ENCODE measurements at regions not wholly inside any gene's neighbourhood (a gene's known extent, or its start where the extent isn't known, plus 50 kb on each side); places are given as distances from the start of the nearest gene placed in this dataset.

- Histone ChIP-seq H3K27me3 (ENCODE audit: control insufficient read depth, insufficient read depth, low read length) (no peaks in the 10 kb centered on the region), H3K4me3 (ENCODE audit: low read depth in 2 of 2, low read length in 2 of 2) (no peak overlapping the region), H3K27ac (ENCODE audit: low read length) (no peak overlapping the region), H3K36me3 (ENCODE audit: control insufficient read depth, insufficient read depth, low read length) (no peaks in the 10 kb centered on the region), H3K9me3 (ENCODE audit: control insufficient read depth, insufficient read depth, low read depth, low read length) (no peaks in the 10 kb centered on the region), H3K4me1 (ENCODE audit: control insufficient read depth, insufficient read depth, low read length) (no peaks in the 10 kb centered on the region)
- no peak for ATAC-seq
- ChIA-PET CTCF (no interaction called here), POLR2A (no interaction called here)
- no peak for DNase-seq (ENCODE audit: low read depth, low spot score)
- in situ Hi-C loops (cut with HindIII; ENCODE audit: low pct_unique_long_range_greater_than_20kb, low sequenced_read_pairs), result no loop called here
- peak; percentile 7; the same call in 1 of the 2 replicates for TF ChIP-seq CTCF (IDR thresholded peaks at IDR 0.05)
- TF ChIP-seq SIN3A (IDR thresholded peaks at IDR 0.05; ENCODE audit: borderline replicate concordance, insufficient read depth, low read depth, low read length), result no peak
- intact Hi-C loops (cut with micrococcal nuclease; ENCODE audit: unreplicated experiment), result no loop called here
- no TSS peak for BruUV-seq (replicated peaks)
These were observed 84.6 kb upstream of the ANXA1 start for GRCh38 chr9:73067074-73067473.

- Histone ChIP-seq H3K9me3 (ENCODE audit: control insufficient read depth, insufficient read depth, low read depth, low read length) (no peaks in the 10 kb centered on the region), H3K4me3 (ENCODE audit: low read depth in 2 of 2, low read length in 2 of 2) (no peak overlapping the region), H3K36me3 (ENCODE audit: control insufficient read depth, insufficient read depth, low read length) (no peaks in the 10 kb centered on the region), H3K4me1 (ENCODE audit: control insufficient read depth, insufficient read depth, low read length) (no peaks in the 10 kb centered on the region), H3K27me3 (ENCODE audit: control insufficient read depth, insufficient read depth, low read length) (no peaks in the 10 kb centered on the region), H3K27ac (ENCODE audit: low read length) (no peak overlapping the region)
- POLR2A ChIA-PET, result no interaction called here
- ATAC-seq (no peak), DNase-seq (ENCODE audit: low read depth, low spot score) (no peak)
- in situ Hi-C loops (cut with HindIII; ENCODE audit: low pct_unique_long_range_greater_than_20kb, low sequenced_read_pairs), result no loop called here
- CTCF ChIA-PET, result no interaction called here
- no peak for TF ChIP-seq REST (IDR thresholded peaks at IDR 0.05; ENCODE audit: insufficient read depth in 1 of 2, low read depth in 2 of 2, low read length in 1 of 2)
- no peak for TF ChIP-seq TCF7L2 (IDR thresholded peaks at IDR 0.05; ENCODE audit: low read depth, low read length)
- no peak for TF ChIP-seq SIN3A (IDR thresholded peaks at IDR 0.05; ENCODE audit: borderline replicate concordance, insufficient read depth, low read depth, low read length)
- no peak for TF ChIP-seq POLR2AphosphoS5 (IDR thresholded peaks at IDR 0.05; ENCODE audit: low read depth, low read length)
- TF ChIP-seq CTCF (IDR thresholded peaks at IDR 0.05), result no peak
- no TSS peak for BruUV-seq (replicated peaks)
- intact Hi-C loops (cut with micrococcal nuclease; ENCODE audit: unreplicated experiment), result no loop called here
These were observed 86.2 kb upstream of the ANXA1 start for GRCh38 chr9:73065439-73065838.

GRCh38 chr9:73064315-73064714 is 87.3 kb upstream of the ANXA1 start:
- ChIA-PET CTCF (no interaction called here), POLR2A (no interaction called here)
- no peak for ATAC-seq
- Histone ChIP-seq H3K27ac (ENCODE audit: low read length) (no peak overlapping the region), H3K4me3 (ENCODE audit: low read depth in 2 of 2, low read length in 2 of 2) (no peak overlapping the region), H3K9me3 (ENCODE audit: control insufficient read depth, insufficient read depth, low read depth, low read length) (no peaks in the 10 kb centered on the region), H3K36me3 (ENCODE audit: control insufficient read depth, insufficient read depth, low read length) (no peaks in the 10 kb centered on the region), H3K4me1 (ENCODE audit: control insufficient read depth, insufficient read depth, low read length) (no peaks in the 10 kb centered on the region), H3K27me3 (ENCODE audit: control insufficient read depth, insufficient read depth, low read length) (no peaks in the 10 kb centered on the region)
- in situ Hi-C loops (cut with HindIII; ENCODE audit: low pct_unique_long_range_greater_than_20kb, low sequenced_read_pairs), result no loop called here
- no TSS peak for BruUV-seq (replicated peaks)
- intact Hi-C loops (cut with micrococcal nuclease; ENCODE audit: unreplicated experiment), result no loop called here
- TF ChIP-seq SIN3A (IDR thresholded peaks at IDR 0.05; ENCODE audit: borderline replicate concordance, insufficient read depth, low read depth, low read length) (no peak), REST (IDR thresholded peaks at IDR 0.05; ENCODE audit: insufficient read depth in 1 of 2, low read depth in 2 of 2, low read length in 1 of 2) (no peak), CTCF (IDR thresholded peaks at IDR 0.05) (no peak), POLR2AphosphoS5 (IDR thresholded peaks at IDR 0.05; ENCODE audit: low read depth, low read length) (no peak), TCF7L2 (IDR thresholded peaks at IDR 0.05; ENCODE audit: low read depth, low read length) (no peak)
- DNase-seq (ENCODE audit: low read depth, low spot score), result no peak

All from Panc1 (cell line).